ENCODE measurements at regions not wholly inside any gene's neighbourhood (a gene's known extent, or its start where the extent isn't known, plus 50 kb on each side); places are given as distances from the start of the nearest gene placed in this dataset.

GRCh38 chr2:56892382-56892781 lies 708.6 kb downstream of the CCDC85A start:
- TF ChIP-seq MED1 (CRISPR knock-in tag; IDR thresholded peaks at IDR 0.05) (no peak), RFX5 (IDR thresholded peaks at IDR 0.05; ENCODE audit: low read depth, low read length) (no peak), ZNF556 (CRISPR knock-in tag; IDR thresholded peaks at IDR 0.05; ENCODE audit: borderline replicate concordance) (no peak), ETS1 (CRISPR knock-in tag; IDR thresholded peaks at IDR 0.05) (no peak), TAF15 (IDR thresholded peaks at IDR 0.05; ENCODE audit: low read depth, low read length, poor library complexity, severe bottlenecking) (no peak), ZNF407 (CRISPR knock-in tag; IDR thresholded peaks at IDR 0.05; ENCODE audit: not compliant biosample characterization) (no peak), SMC3 (IDR thresholded peaks at IDR 0.05; ENCODE audit: low read length) (no peak), TAF1 (CRISPR knock-in tag; IDR thresholded peaks at IDR 0.05) (no peak)
